Skeletal muscle tissue (tissue), 3 donors: ENCODE measurements at regions not wholly inside any gene's neighbourhood (a gene's known extent, or its start where the extent isn't known, plus 50 kb on each side); places are given as distances from the start of the nearest gene placed in this dataset.

Experiments
- H3K27ac ChIP-seq: one replicate; pipeline ENCODE4 v1.7.0; 2013; ENCODE audit warnings: mild to moderate bottlenecking, low read depth, low read length, inconsistent platforms
- H3K27me3 ChIP-seq, 3 donors: one replicate each; pipeline ENCODE4 v1.7.0; 2013; ENCODE audit warnings: low read length in 3 of 3; ENCODE audit not compliant: control insufficient read depth in 3 of 3, insufficient read depth in 3 of 3
- H3K36me3 ChIP-seq, 3 donors: one replicate each; pipeline ENCODE4 v1.7.0; 2013; ENCODE audit warnings: low read length in 3 of 3; ENCODE audit not compliant: control insufficient read depth in 3 of 3, insufficient read depth in 3 of 3
- H3K4me1 ChIP-seq, 3 donors: one replicate each; pipeline ENCODE4 v1.7.0; 2013; ENCODE audit warnings: low read length in 3 of 3, mild to moderate bottlenecking in 3 of 3; ENCODE audit not compliant: control insufficient read depth in 3 of 3, insufficient read depth in 3 of 3
- H3K4me3 ChIP-seq, 3 donors: one replicate each; pipeline ENCODE4 v1.7.0; 2013; ENCODE audit warnings: low read length in 3 of 3
- H3K9ac ChIP-seq, 3 donors: one replicate each; pipeline ENCODE4 v1.7.0; 2013; ENCODE audit warnings: low read length in 3 of 3, mild to moderate bottlenecking in 3 of 3, moderate library complexity in 2 of 3, low read depth in 1 of 3
- H3K9me3 ChIP-seq, 3 donors: one replicate each; pipeline ENCODE4 v1.7.0; 2013; ENCODE audit warnings: low read length in 3 of 3; ENCODE audit not compliant: control insufficient read depth in 3 of 3
- donor health status: Osteomylitis.

DNA sequence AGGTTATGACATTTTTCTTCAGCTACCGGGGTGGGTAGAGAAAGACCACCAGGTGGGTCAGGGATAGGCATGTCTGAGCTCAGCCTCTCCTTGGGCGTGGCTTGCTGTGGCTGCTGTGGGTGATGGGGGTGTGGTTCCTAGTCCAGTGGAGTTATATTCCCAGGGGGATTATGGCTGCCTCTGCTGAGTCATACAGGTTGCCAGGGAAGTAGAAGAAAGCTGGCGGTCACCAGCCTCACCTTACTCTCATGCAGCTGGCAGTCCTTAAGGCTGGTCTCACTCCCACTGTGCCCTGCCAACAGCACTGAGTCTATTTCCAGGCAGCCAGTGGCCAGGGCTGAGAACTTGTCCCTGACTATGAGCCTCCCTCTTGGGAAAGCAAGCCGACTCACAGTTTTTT lies 130.0 kb downstream of the SCP2D1 start:
- Histone ChIP-seq H3K9me3 (no peaks in the 10 kb centered on the region), H3K27ac (no peak overlapping the region), H3K9ac (no peak overlapping the region), H3K27me3 (no peaks in the 10 kb centered on the region), H3K4me3 (no peak overlapping the region), H3K36me3 (no peaks in the 10 kb centered on the region), H3K4me1 (peaks cover 5 to 7% (median 6%) of the 10 kb centered on the region in 3 donors)

DNA sequence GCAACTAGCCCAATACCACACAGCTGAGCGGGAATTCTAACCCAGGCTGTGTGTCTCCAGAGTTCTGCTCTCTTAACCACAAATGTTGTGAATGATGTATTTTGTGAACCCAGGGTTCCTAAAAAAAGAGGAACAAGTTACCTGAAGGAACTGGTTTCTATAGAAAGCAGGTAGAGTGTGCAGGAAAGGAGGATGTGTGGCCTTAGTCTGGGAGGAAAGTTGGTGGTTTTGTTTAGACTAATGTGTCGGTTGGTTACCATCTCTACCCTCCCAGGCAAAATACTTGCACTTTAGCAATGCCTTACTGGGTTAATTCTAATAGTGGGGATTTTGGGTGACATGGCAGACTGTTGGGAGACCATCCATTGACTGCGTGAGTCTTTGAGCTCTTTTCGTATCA lies 143.3 kb downstream of the SCP2D1 start:
- H3K4me3 ChIP-seq = no peak overlapping the region
- no peak overlapping the region for H3K27ac ChIP-seq
- no peaks in the 10 kb centered on the region for H3K27me3 ChIP-seq
- no peaks in the 10 kb centered on the region for H3K9me3 ChIP-seq
- no peaks in the 10 kb centered on the region for H3K36me3 ChIP-seq
- no peak overlapping the region for H3K9ac ChIP-seq
- no peaks in the 10 kb centered on the region for H3K4me1 ChIP-seq

DNA sequence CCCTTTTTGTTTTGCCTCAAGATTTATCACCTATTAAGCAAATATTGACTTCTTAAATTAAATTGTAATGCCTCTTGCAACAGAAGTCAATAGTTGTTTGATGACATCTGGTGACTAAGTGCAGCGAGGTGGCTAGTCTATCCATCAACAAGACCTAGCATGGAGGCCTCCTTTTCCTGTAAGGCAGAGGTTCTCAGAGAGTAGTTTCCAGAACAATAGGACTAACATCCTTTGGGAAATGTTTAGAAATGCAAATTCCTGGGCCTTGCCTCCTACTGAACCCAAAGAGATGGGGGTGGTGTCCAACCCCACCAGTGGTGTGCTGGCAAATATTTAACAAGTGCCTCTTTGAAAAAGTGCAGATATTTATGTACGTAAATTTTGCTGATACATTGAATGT lies 143.7 kb downstream of the SCP2D1 start:
- Histone ChIP-seq H3K4me1 (no peaks in the 10 kb centered on the region), H3K9me3 (no peaks in the 10 kb centered on the region), H3K36me3 (no peaks in the 10 kb centered on the region), H3K9ac (no peak overlapping the region), H3K27ac (no peak overlapping the region), H3K27me3 (no peaks in the 10 kb centered on the region), H3K4me3 (no peak overlapping the region)

DNA sequence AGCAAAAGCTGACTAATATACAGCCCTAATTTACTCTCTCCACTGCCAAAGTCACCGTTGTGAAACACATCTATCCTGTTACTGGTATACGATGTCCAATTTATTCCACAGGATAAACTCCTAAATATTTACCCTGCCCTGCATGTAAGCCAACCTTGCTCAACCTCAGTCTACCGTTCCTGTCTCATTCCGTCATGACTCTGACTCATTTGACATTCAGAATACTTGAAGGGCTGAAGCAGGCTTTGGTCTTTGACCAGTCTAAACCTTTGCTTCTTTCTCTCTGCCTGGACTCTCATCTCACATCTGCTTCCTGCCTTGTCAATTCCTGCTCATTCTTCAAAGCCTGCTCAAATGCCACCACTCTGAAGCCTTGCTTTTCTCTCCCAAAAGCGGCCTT lies 157.5 kb downstream of the SCP2D1 start:
- no peak overlapping the region for H3K27ac ChIP-seq
- H3K9ac ChIP-seq = no peak overlapping the region
- peaks cover 0 to 2% (median 0%) of the 10 kb centered on the region in 3 donors for H3K9me3 ChIP-seq
- H3K27me3 ChIP-seq = no peaks in the 10 kb centered on the region
- H3K4me1 ChIP-seq = peaks cover 2 to 6% (median 4%) of the 10 kb centered on the region in 3 donors
- no peak overlapping the region for H3K4me3 ChIP-seq
- no peaks in the 10 kb centered on the region for H3K36me3 ChIP-seq

DNA sequence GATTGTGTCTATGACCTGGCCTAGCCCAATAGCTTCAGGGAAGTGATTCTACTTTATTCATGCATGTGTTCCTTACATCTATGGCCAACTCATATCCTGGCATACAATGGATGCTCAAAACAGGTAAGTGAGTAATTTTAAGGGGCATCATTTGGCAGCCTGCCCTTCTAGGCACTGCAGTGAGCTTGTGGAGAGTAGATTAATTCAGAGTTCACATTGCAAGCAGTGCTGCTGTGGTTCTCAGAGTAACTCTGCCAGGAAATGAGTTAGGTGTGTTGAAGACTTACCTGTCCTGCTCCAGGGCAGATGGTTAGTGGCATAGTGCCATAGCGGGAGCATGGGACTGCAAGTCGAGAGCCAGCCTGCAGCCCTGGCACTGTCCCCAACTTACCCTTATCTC lies 158.0 kb downstream of the SCP2D1 start:
- H3K36me3 ChIP-seq = no peaks in the 10 kb centered on the region
- H3K9me3 ChIP-seq = peaks cover 0 to 2% (median 0%) of the 10 kb centered on the region in 3 donors
- no peak overlapping the region for H3K9ac ChIP-seq
- H3K4me3 ChIP-seq = no peak overlapping the region
- H3K27me3 ChIP-seq = no peaks in the 10 kb centered on the region
- H3K27ac ChIP-seq = no peak overlapping the region
- H3K4me1 ChIP-seq = peaks cover 2 to 6% (median 4%) of the 10 kb centered on the region in 3 donors

DNA sequence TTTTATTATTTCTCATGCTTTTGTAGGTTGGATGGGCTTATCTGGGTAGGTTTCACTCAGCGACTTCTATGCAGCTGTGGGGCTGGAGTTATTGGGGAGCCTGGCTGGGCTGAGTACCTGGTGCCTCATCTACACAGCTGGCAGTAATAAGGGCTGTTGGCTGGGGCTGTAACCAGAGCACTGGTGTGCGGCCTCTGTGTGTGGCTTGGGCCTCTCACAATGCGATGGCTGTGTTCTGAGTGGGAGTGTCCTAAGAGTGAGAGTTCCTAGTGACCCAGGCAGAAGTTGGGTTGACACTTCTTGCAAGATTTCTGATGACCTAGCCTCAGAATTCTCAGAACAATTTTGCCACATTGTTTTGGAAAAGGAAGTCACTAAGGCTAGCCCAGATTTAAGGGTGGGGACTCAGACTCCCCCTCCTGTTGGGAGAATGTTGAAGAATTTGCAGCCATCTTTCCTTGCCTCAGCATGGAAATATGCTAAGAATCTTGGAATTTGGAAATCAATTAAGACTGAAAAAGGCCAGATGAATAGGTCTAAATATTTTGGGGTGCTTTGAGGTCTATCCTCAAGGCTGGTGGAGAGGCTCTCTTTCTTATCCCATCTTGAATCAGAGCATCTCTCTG lies 158.8 kb downstream of the SCP2D1 start:
- no peak overlapping the region for H3K4me3 ChIP-seq
- no peak overlapping the region for H3K27ac ChIP-seq
- no peaks in the 10 kb centered on the region for H3K36me3 ChIP-seq
- H3K9me3 ChIP-seq = peaks cover 0 to 2% (median 0%) of the 10 kb centered on the region in 3 donors
- H3K4me1 ChIP-seq = peaks cover 2 to 6% (median 4%) of the 10 kb centered on the region in 3 donors
- no peak overlapping the region for H3K9ac ChIP-seq
- H3K27me3 ChIP-seq = no peaks in the 10 kb centered on the region

DNA sequence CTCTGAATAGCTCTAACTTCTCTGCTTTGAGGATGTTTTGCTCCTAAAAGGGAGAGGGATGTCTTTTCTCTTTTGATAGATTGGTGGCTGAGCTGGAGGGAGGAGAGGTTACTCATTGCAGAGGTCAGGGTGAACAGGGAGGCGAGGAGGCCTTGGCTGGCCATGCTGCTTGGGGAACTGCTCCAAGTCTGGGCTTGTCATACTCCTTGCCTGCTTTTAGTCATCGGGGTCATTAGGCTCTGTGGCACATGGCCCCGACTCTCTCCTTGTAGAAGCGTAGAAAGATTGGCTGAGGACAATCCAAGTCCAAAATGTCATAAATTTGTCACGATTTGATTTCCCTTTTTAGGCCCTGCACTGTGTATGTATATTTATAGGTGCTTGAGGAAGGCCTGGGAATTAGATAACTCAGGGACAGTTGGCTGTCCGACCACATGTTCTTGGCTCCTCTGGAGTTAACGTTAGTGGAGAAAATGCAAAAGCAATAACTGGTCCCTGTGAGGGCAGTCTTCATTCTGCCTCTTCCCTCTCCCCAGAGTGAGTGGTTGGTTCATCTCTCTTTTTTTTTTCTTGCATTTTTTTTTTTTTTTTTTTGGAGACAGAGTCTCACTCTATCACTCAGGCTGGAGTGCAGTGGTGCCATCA lies 160.1 kb downstream of the SCP2D1 start:
- no peak overlapping the region for H3K9ac ChIP-seq
- peaks cover 2 to 6% (median 4%) of the 10 kb centered on the region in 3 donors for H3K4me1 ChIP-seq
- no peaks in the 10 kb centered on the region for H3K36me3 ChIP-seq
- H3K27ac ChIP-seq = no peak overlapping the region
- H3K9me3 ChIP-seq = peaks cover 0 to 2% (median 0%) of the 10 kb centered on the region in 3 donors
- H3K4me3 ChIP-seq = no peak overlapping the region
- no peaks in the 10 kb centered on the region for H3K27me3 ChIP-seq

DNA sequence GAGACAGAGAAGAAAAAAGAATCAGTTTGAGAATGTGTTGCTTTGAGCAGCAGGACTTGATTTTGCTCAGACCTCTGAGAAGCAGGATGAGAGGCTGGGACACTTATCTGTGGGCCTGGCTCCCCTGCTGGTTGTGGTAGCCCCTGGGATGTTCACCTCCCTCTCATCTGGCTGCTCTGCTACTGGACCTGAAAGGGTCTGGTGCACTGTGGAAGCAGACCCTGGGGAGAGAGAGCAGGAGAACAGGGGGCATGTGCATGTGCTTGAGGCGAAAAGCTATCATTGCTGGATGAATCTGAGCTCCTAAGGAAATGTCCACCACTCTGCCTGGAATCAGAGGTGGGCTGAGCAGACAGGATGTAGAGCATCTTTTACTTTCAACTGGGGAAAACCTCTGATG lies 161.1 kb downstream of the SCP2D1 start:
- no peaks in the 10 kb centered on the region for H3K36me3 ChIP-seq

DNA sequence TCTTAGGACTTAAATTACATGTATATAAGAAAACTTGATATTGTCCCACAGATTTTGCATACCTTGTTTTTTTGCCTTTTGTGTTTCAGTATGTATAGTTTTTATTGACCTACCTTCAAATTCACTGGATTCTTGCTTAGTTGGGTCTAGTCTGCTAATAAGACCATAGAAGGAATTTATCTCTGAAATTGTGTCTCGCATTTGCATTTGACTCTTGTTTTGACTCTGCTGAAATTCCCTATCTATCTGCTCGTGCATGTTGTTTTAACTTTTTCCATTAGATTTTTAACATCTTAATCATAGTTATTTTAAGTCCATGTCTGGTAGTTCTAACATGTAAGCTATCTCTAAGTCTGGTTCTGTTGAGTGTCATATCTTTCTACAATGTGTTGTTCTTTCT lies 163.9 kb downstream of the SCP2D1 start:
- peaks cover 2 to 6% (median 4%) of the 10 kb centered on the region in 3 donors for H3K4me1 ChIP-seq
- no peaks in the 10 kb centered on the region for H3K9me3 ChIP-seq
- H3K4me3 ChIP-seq = no peak overlapping the region
- H3K27ac ChIP-seq = no peak overlapping the region
- H3K27me3 ChIP-seq = no peaks in the 10 kb centered on the region
- H3K9ac ChIP-seq = no peak overlapping the region
- no peaks in the 10 kb centered on the region for H3K36me3 ChIP-seq

More for the DNA sequence above, 161.1 kb downstream of the SCP2D1 start:
- Histone ChIP-seq H3K4me1 (peaks cover 2 to 6% (median 4%) of the 10 kb centered on the region in 3 donors), H3K9me3 (peaks cover 0 to 2% (median 0%) of the 10 kb centered on the region in 3 donors), H3K9ac (no peak overlapping the region), H3K27ac (no peak overlapping the region), H3K27me3 (no peaks in the 10 kb centered on the region), H3K4me3 (no peak overlapping the region)

DNA sequence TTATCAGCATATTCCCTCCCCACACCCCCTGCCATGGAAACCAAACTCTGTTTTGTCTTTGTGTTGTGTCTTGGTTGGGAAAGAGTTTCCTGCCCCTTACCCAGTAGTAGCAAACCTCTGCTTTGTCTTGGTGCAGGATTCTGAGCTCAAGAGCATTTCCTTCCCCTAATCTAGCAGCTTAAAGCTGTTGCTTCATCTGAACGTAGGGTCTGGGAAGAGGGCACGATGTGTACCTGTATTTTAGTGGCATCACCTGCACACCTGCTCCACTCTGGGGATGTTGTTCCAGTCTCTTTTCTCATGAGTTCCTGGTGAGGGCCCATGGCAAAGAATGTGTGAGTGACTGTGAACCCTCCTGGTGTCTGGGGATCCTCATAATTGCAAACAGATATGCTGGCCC lies 164.7 kb downstream of the SCP2D1 start:
- no peak overlapping the region for H3K4me3 ChIP-seq
- no peaks in the 10 kb centered on the region for H3K9me3 ChIP-seq
- no peak overlapping the region for H3K9ac ChIP-seq
- H3K27me3 ChIP-seq = no peaks in the 10 kb centered on the region
- no peak overlapping the region for H3K27ac ChIP-seq
- no peaks in the 10 kb centered on the region for H3K36me3 ChIP-seq
- H3K4me1 ChIP-seq = peaks cover under 1 to 4% (median 2%) of the 10 kb centered on the region in 3 donors
